ENCODE measurements at regions not wholly inside any gene's neighbourhood (a gene's known extent, or its start where the extent isn't known, plus 50 kb on each side); places are given as distances from the start of the nearest gene placed in this dataset.

GRCh38 chrX:44596277-44596676 is 53.6 kb upstream of the FUNDC1 start:
- TF ChIP-seq CTCF (IDR thresholded peaks at IDR 0.05 in 4 of 5, conservative IDR thresholded peaks at IDR 0.05 in 1 of 5) (no peak), POLR2A (IDR thresholded peaks at IDR 0.05) (no peak)

Data from gastrocnemius medialis (tissue), 4 donors.